Liver (tissue), 8 donors: ENCODE measurements at regions not wholly inside any gene's neighbourhood (a gene's known extent, or its start where the extent isn't known, plus 50 kb on each side); places are given as distances from the start of the nearest gene placed in this dataset.

Source experiments
- DNase-seq: peaks from one replicate; pipeline ENCODE4 v3.0.0-alpha.2; 2017; ENCODE audit warnings: low spot score
- H3K27ac ChIP-seq, 2 donors: one replicate each; pipeline ENCODE4 v1.7.0; 2013; ENCODE audit warnings: inconsistent platforms in 2 of 2, low read length in 2 of 2, control low read depth in 1 of 2, low read depth in 1 of 2, mild to moderate bottlenecking in 1 of 2
- H3K27me3 ChIP-seq, 4 donors: one replicate each; pipeline versions ENCODE4 v1.6.1 to v1.7.0; 2013; ENCODE audit warnings: low read length in 3 of 4, inconsistent platforms in 1 of 4, mild to moderate bottlenecking in 1 of 4, moderate library complexity in 1 of 4; ENCODE audit not compliant: control insufficient read depth in 4 of 4, insufficient read depth in 4 of 4
- H3K36me3 ChIP-seq, 4 donors: one replicate each; pipeline versions ENCODE4 v1.6.1 to v1.7.0; 2013; ENCODE audit warnings: low read length in 3 of 4, mild to moderate bottlenecking in 3 of 4, low read depth in 1 of 4, moderate library complexity in 1 of 4; ENCODE audit not compliant: control insufficient read depth in 4 of 4, insufficient read depth in 3 of 4
- H3K4me1 ChIP-seq, 4 donors: one replicate each; pipeline versions ENCODE4 v1.6.1 to v1.7.0; 2013; ENCODE audit warnings: low read length in 3 of 4, mild to moderate bottlenecking in 3 of 4, moderate library complexity in 1 of 4; ENCODE audit not compliant: control insufficient read depth in 4 of 4, insufficient read depth in 4 of 4
- H3K4me3 ChIP-seq, 3 donors: one replicate each; pipeline versions ENCODE4 v1.6.1 to v1.7.0; 2013; ENCODE audit warnings: low read length in 3 of 3, control low read depth in 1 of 3, low read depth in 1 of 3, mild to moderate bottlenecking in 1 of 3
- H3K9ac ChIP-seq, 2 donors: one replicate each; pipeline ENCODE4 v1.7.0; 2013; ENCODE audit warnings: low read length in 2 of 2, mild to moderate bottlenecking in 2 of 2, moderate library complexity in 2 of 2, control low read depth in 1 of 2, low read depth in 1 of 2
- H3K9me3 ChIP-seq, 4 donors: one replicate each; pipeline versions ENCODE4 v1.6.1 to v1.7.0; 2013; ENCODE audit warnings: low read length in 3 of 4; ENCODE audit not compliant: control insufficient read depth in 4 of 4
- ATF3 ChIP-seq: IDR thresholded peaks from 2 replicates; pipeline ENCODE4 v1.6.1; 2016; ENCODE audit warnings: antibody characterized with exemption
- CTCF ChIP-seq: fragments of 150-350 bp; IDR thresholded peaks from 2 replicates; pipeline ENCODE4 v1.5.1; 2017; ENCODE audit warnings: improper control_type of control experiment, low read depth, low read length; ENCODE audit not compliant: missing input control
- EGR1 ChIP-seq, 2 donors: IDR thresholded peaks; 2 replicates each; pipeline ENCODE4 v1.6.1; 2016 to 2018; ENCODE audit warnings: antibody characterized with exemption in 2 of 2, low read depth in 2 of 2
- FOXA1 ChIP-seq: IDR thresholded peaks from 2 replicates; pipeline ENCODE4 v1.6.1; 2016; ENCODE audit warnings: antibody characterized with exemption
- FOXA2 ChIP-seq: IDR thresholded peaks from 2 replicates; pipeline ENCODE4 v1.6.1; 2016; ENCODE audit warnings: antibody characterized with exemption
- GABPA ChIP-seq, 2 donors: IDR thresholded peaks in 1 of 2; conservative IDR thresholded peaks in 1 of 2; 2 replicates each; pipeline ENCODE4 v1.6.1; 2016; ENCODE audit warnings: antibody characterized with exemption in 2 of 2, mild to moderate bottlenecking in 1 of 2, moderate library complexity in 1 of 2
- HNF4G ChIP-seq: IDR thresholded peaks from 2 replicates; pipeline ENCODE4 v1.6.1; 2016; ENCODE audit warnings: antibody characterized with exemption
- JUND ChIP-seq, 2 donors: IDR thresholded peaks; 2 replicates each; pipeline ENCODE4 v1.6.1; 2016; ENCODE audit warnings: antibody characterized with exemption in 2 of 2
- MAX ChIP-seq: IDR thresholded peaks from 2 replicates; pipeline ENCODE4 v1.6.1; 2016; ENCODE audit warnings: antibody characterized with exemption
- NR2F2 ChIP-seq: IDR thresholded peaks from 2 replicates; pipeline ENCODE4 v1.6.1; 2016; ENCODE audit warnings: antibody characterized with exemption
- RAD21 ChIP-seq, 2 donors: IDR thresholded peaks; 2 replicates each; pipeline ENCODE4 v1.6.1; 2016; ENCODE audit warnings: antibody characterized with exemption in 2 of 2, mild to moderate bottlenecking in 2 of 2
- REST ChIP-seq: IDR thresholded peaks from 2 replicates; pipeline ENCODE4 v1.6.1; 2016; ENCODE audit warnings: antibody characterized with exemption, mild to moderate bottlenecking
- RXRA ChIP-seq, 2 donors: IDR thresholded peaks; 2 replicates each; pipeline ENCODE4 v1.6.1; 2017 to 2018; ENCODE audit warnings: antibody characterized with exemption in 2 of 2, mild to moderate bottlenecking in 1 of 2
- SP1 ChIP-seq: IDR thresholded peaks from 2 replicates; pipeline ENCODE4 v1.6.1; 2018; ENCODE audit warnings: antibody characterized with exemption, mild to moderate bottlenecking
- TAF1 ChIP-seq: conservative IDR thresholded peaks from 2 replicates; pipeline ENCODE4 v1.6.1; 2016; ENCODE audit warnings: antibody characterized with exemption, mild to moderate bottlenecking
- YY1 ChIP-seq: IDR thresholded peaks from 2 replicates; pipeline ENCODE4 v1.6.1; 2016; ENCODE audit warnings: antibody characterized with exemption, mild to moderate bottlenecking
- WGBS: extraction: QIAGEN DNeasy Blood & Tissue Kit; methylation state at CpG from one replicate; pipeline ENCODE4 v1.1.7; 2013; 5-methylcytosine and 5-hydroxymethylcytosine counted together
- donor health status: healthy.
- donor health status: healthy.
- donor health status: healthy.
- donor health status: healthy.
- donor health status: healthy.

- H3K27me3 ChIP-seq, result peaks cover 0 to 3% (median 0%) of the 10 kb centered on the region in 4 donors
- H3K9ac ChIP-seq, result no peak overlapping the region
- no peaks in the 10 kb centered on the region for H3K36me3 ChIP-seq
- no peaks in the 10 kb centered on the region for H3K9me3 ChIP-seq
- WGBS, result 91% methylated on average over 8 of the region's 8 CpGs
- H3K4me3 ChIP-seq, result no peak overlapping the region
- no peak overlapping the region for H3K27ac ChIP-seq
- no peak for DNase-seq
- no peaks in the 10 kb centered on the region for H3K4me1 ChIP-seq
- TF ChIP-seq GABPA (IDR thresholded peaks at IDR 0.05 in 1 of 2, conservative IDR thresholded peaks at IDR 0.05 in 1 of 2) (no peak), SP1 (no peak), RAD21 (IDR thresholded peaks at IDR 0.05) (no peak), ATF3 (no peak), JUND (IDR thresholded peaks at IDR 0.05) (no peak), FOXA1 (no peak), YY1 (no peak), REST (no peak), CTCF (no peak), RXRA (IDR thresholded peaks at IDR 0.05) (no peak), HNF4G (no peak), EGR1 (IDR thresholded peaks at IDR 0.05; ENCODE audit: low read depth in 2 of 2) (no peak)
Observed at GRCh38 chr12:105481392-105482300, 151.2 kb downstream of the C12orf75 start.

GRCh38 chr12:105482951-105483350 lies 152.5 kb downstream of the C12orf75 start:
- WGBS, result 80% methylated on average over 1 of the region's 1 CpG

More at GRCh38 chr12:105482951-105483350, 152.5 kb downstream of the C12orf75 start:
- DNase-seq, result no peak
- Histone ChIP-seq H3K36me3 (no peaks in the 10 kb centered on the region), H3K4me1 (no peaks in the 10 kb centered on the region), H3K27ac (no peak overlapping the region), H3K9me3 (no peaks in the 10 kb centered on the region), H3K4me3 (no peak overlapping the region), H3K9ac (no peak overlapping the region), H3K27me3 (peaks cover 0 to 3% (median 0%) of the 10 kb centered on the region in 4 donors)
- no peak for TF ChIP-seq FOXA2
- TF ChIP-seq HNF4G, result no peak
- no peak for TF ChIP-seq RXRA (IDR thresholded peaks at IDR 0.05)
- TF ChIP-seq SP1, result no peak
- TF ChIP-seq JUND (IDR thresholded peaks at IDR 0.05), result no peak
- TF ChIP-seq ATF3, result no peak
- no peak for TF ChIP-seq EGR1 (IDR thresholded peaks at IDR 0.05; ENCODE audit: low read depth in 2 of 2)
- TF ChIP-seq FOXA1, result no peak
- TF ChIP-seq GABPA (IDR thresholded peaks at IDR 0.05 in 1 of 2, conservative IDR thresholded peaks at IDR 0.05 in 1 of 2), result no peak
- no peak for TF ChIP-seq NR2F2
- TF ChIP-seq TAF1, result no peak
- TF ChIP-seq CTCF, result no peak
- TF ChIP-seq MAX, result no peak
- no peak for TF ChIP-seq RAD21 (IDR thresholded peaks at IDR 0.05)
